AG09319 (cell line): ENCODE measurements at regions not wholly inside any gene's neighbourhood (a gene's known extent, or its start where the extent isn't known, plus 50 kb on each side); places are given as distances from the start of the nearest gene placed in this dataset.

ENCODE experiments used
- DNase-seq: peaks from one replicate; pipeline ENCODE4 v3.0.0-alpha.2; 2010; ENCODE audit warnings: low read depth; ENCODE audit errors: extremely low read depth
- TF ChIP-seq, protein P1 (sequence below): IDR thresholded peaks from 2 replicates; pipeline ENCODE4 v1.5.1; 2011; ENCODE audit warnings: low read depth, mild to moderate bottlenecking, inconsistent platforms, low read length, moderate library complexity

DNA sequence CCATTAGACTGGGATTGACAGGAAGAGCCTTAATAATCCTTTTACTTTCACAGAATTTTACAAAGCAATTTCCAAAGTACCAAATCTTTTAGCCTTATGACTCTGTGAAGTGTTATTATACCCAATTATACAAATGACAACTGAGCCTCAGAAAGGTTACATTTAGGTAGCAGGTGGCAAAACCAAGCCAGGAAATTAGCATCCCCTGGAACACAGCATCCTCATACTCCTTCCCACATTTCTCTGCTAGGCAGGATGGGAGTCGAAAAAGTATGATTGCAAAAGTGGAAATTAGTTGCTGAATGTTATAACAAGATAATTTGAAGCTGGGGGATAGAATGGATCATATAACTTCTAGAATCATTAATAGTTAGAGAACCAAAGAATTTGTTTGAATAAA, 359.7 kb upstream of the PDGFD start:
- TF ChIP-seq, protein P1, sequence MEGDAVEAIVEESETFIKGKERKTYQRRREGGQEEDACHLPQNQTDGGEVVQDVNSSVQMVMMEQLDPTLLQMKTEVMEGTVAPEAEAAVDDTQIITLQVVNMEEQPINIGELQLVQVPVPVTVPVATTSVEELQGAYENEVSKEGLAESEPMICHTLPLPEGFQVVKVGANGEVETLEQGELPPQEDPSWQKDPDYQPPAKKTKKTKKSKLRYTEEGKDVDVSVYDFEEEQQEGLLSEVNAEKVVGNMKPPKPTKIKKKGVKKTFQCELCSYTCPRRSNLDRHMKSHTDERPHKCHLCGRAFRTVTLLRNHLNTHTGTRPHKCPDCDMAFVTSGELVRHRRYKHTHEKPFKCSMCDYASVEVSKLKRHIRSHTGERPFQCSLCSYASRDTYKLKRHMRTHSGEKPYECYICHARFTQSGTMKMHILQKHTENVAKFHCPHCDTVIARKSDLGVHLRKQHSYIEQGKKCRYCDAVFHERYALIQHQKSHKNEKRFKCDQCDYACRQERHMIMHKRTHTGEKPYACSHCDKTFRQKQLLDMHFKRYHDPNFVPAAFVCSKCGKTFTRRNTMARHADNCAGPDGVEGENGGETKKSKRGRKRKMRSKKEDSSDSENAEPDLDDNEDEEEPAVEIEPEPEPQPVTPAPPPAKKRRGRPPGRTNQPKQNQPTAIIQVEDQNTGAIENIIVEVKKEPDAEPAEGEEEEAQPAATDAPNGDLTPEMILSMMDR, result no peak

DNA sequence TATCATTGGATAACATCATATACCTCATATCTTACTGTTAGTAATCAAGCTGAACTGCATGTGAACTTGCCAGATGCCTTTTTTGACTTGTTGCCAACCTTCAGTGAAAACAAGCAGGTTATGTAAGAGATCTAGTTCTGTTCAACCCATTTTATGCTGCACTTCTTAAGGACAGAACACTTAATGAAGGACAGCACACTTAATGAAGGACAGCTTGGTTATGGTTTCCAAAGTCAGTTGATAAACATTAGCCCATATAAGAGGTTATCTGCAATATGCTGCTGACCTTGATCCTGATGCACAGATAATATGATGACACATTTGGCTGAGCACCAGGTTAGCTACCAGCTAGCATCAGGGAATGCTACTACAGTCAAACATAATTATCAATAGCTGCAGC, 358.7 kb upstream of the PDGFD start:
- TF ChIP-seq, protein P1, result no peak
- DNase-seq, result no peak

More for the DNA sequence above, 359.7 kb upstream of the PDGFD start:
- DNase-seq, result no peak

DNA sequence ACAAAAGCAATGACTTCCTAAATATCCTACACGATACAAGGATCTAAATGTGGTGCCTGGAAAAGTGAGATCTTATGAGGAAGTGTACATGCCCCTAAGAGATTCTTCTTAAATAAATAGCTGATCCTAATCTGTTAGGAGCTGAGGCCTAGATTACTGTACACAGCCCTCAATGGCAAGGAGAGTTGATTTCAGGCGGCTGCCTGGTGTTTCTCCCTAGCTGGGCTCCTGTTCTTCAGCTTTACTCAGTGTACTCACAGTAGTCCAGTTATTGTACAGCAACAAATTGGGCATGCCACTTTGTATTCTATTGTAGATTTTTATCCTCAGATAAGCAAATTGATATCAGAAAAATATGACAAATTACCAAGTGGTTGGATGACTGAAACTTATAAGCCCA, 358.2 kb upstream of the PDGFD start:
- TF ChIP-seq, protein P1, result no peak
- DNase-seq, result no peak

DNA sequence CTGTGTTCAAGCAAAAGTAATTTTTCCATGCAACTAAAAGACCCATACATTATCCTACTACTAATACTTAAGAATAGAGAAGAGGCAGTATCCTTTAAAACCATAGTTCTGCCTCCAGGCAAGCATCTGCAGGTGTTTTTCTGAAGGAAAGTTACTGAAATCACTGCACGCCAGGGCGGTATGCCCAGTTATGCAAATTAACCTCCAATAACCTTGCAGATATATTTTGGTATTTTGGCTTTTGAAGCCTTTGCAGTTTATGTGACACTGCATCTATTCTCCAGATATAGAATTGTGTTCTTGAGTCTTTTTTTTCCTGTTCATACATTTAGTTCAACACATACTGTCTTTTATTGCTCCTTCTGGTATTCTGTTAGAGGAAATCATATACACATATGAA, 346.2 kb upstream of the PDGFD start:
- no peak for DNase-seq
- TF ChIP-seq, protein P1, result no peak

DNA sequence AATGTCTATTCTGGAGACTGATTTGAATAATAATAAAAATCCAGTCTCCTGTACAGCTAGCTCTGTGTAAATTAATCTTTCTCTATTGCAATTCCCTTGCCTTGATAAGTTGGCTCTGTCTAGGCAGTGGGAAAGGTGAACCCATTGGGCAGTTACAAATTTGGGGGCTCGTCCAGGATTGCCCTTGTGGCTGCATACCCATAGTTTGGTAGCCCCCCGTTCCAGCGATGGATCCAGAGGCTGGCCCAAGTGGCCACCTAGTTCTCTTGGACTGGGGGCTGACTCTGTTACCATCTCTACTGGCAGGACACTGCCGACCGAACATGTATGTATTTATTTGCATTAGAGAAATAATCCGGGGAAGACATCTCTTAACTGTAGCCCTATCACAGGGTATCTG, 326.2 kb upstream of the PDGFD start:
- DNase-seq, result no peak
- TF ChIP-seq, protein P1, result no peak

DNA sequence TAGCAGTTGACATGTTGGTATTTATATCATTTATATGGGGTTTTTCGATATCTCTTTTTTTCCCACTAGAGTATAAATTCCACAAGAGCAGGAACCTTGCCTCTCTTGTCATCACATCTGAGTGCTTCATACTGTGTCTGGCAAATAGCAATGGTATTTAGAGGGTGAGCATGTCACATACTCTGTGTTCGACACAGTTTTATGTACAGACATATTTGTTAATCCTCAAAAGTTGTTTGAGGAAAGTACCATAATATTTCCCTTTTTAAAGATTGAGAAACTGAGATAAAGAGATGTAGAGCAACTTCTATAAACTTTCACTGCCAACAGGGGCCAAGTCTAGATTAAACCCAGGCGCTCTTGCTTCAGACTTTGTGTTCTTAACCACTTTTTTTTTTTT, 324.6 kb upstream of the PDGFD start:
- TF ChIP-seq, protein P1, result no peak

DNA sequence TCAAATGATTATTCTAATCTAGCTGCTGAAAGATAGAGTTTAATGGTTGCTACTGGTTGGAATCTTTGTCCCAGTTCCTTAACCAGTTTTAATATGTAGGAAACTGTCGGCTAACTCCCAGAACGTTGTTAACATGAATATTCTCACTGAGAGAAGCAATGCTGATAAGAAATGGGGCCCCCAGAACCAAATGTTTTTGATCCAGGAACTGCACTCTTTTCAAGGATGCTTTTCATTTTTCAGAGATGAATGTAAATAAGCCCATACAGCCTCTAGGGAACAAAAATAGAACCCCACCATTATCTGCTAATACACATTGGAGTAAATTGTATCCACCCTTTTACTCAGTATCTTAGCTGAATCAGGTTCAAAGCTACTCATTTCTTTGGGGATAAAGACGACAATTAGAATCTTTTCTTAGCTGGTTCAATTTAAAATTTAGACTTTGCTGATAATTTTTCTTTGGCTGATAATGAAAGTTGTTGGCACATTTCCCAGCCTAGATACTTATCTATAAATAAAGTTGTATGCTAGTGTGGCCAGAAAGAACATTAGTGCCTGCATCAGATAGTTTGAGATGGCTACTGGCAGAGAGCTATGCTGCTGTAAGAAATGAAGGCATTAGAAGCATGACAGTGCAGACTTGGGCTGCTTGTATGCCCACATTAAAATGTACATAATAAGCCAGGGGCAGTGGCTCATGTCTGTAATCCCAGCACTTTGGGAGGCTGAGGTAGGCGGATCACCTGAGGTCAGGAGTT, 323.3 kb upstream of the PDGFD start:
- no peak for DNase-seq
- TF ChIP-seq, protein P1, result no peak

More for the DNA sequence above, 324.6 kb upstream of the PDGFD start:
- DNase-seq, result no peak
